ENCODE measurements at regions not wholly inside any gene's neighbourhood (a gene's known extent, or its start where the extent isn't known, plus 50 kb on each side); places are given as distances from the start of the nearest gene placed in this dataset.

DNA sequence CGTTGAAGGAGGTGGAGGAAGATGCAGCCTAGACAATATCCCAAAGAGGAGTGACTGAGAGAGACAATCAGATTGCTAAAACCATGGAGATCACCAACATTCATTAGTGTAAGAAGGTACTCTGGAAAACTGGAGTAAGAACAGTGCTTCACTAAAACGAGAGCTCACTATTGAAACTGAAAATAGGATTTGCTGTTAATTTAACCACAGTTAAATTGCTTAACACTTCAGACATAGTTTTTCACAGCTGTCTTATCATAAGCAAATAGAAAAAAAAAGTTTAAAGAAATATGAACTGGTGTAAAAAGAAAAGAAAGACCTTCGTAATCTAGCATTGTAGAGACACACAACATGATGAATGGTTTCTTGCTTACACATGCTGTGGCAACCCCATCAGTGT lies 1049.8 kb upstream of the CHAC2 start (continued):
- TF ChIP-seq, protein P1, sequence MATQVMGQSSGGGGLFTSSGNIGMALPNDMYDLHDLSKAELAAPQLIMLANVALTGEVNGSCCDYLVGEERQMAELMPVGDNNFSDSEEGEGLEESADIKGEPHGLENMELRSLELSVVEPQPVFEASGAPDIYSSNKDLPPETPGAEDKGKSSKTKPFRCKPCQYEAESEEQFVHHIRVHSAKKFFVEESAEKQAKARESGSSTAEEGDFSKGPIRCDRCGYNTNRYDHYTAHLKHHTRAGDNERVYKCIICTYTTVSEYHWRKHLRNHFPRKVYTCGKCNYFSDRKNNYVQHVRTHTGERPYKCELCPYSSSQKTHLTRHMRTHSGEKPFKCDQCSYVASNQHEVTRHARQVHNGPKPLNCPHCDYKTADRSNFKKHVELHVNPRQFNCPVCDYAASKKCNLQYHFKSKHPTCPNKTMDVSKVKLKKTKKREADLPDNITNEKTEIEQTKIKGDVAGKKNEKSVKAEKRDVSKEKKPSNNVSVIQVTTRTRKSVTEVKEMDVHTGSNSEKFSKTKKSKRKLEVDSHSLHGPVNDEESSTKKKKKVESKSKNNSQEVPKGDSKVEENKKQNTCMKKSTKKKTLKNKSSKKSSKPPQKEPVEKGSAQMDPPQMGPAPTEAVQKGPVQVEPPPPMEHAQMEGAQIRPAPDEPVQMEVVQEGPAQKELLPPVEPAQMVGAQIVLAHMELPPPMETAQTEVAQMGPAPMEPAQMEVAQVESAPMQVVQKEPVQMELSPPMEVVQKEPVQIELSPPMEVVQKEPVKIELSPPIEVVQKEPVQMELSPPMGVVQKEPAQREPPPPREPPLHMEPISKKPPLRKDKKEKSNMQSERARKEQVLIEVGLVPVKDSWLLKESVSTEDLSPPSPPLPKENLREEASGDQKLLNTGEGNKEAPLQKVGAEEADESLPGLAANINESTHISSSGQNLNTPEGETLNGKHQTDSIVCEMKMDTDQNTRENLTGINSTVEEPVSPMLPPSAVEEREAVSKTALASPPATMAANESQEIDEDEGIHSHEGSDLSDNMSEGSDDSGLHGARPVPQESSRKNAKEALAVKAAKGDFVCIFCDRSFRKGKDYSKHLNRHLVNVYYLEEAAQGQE (IDR thresholded peaks at IDR 0.05; ENCODE audit: unreplicated experiment) = no peak
- TF ChIP-seq, protein P2, sequence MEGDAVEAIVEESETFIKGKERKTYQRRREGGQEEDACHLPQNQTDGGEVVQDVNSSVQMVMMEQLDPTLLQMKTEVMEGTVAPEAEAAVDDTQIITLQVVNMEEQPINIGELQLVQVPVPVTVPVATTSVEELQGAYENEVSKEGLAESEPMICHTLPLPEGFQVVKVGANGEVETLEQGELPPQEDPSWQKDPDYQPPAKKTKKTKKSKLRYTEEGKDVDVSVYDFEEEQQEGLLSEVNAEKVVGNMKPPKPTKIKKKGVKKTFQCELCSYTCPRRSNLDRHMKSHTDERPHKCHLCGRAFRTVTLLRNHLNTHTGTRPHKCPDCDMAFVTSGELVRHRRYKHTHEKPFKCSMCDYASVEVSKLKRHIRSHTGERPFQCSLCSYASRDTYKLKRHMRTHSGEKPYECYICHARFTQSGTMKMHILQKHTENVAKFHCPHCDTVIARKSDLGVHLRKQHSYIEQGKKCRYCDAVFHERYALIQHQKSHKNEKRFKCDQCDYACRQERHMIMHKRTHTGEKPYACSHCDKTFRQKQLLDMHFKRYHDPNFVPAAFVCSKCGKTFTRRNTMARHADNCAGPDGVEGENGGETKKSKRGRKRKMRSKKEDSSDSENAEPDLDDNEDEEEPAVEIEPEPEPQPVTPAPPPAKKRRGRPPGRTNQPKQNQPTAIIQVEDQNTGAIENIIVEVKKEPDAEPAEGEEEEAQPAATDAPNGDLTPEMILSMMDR (conservative IDR thresholded peaks at IDR 0.05; ENCODE audit: low read depth in 2 of 2) = no peak
- TF ChIP-seq POLR2AphosphoS5 (IDR thresholded peaks at IDR 0.05; ENCODE audit: low read depth) (no peak), EZH2 (IDR thresholded peaks at IDR 0.05; ENCODE audit: low read depth, unreplicated experiment) (no peak), CREB1 (CRISPR knock-in tag; IDR thresholded peaks at IDR 0.05; ENCODE audit: low read depth) (no peak), JUNB (IDR thresholded peaks at IDR 0.05; ENCODE audit: unreplicated experiment) (no peak), NANOG (IDR thresholded peaks at IDR 0.05; ENCODE audit: borderline replicate concordance) (no peak), STAT1 (IDR thresholded peaks at IDR 0.05; ENCODE audit: unreplicated experiment) (no peak)
- TF ChIP-seq, protein P3, sequence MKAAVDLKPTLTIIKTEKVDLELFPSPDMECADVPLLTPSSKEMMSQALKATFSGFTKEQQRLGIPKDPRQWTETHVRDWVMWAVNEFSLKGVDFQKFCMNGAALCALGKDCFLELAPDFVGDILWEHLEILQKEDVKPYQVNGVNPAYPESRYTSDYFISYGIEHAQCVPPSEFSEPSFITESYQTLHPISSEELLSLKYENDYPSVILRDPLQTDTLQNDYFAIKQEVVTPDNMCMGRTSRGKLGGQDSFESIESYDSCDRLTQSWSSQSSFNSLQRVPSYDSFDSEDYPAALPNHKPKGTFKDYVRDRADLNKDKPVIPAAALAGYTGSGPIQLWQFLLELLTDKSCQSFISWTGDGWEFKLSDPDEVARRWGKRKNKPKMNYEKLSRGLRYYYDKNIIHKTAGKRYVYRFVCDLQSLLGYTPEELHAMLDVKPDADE (IDR thresholded peaks at IDR 0.05) = no peak

DNA sequence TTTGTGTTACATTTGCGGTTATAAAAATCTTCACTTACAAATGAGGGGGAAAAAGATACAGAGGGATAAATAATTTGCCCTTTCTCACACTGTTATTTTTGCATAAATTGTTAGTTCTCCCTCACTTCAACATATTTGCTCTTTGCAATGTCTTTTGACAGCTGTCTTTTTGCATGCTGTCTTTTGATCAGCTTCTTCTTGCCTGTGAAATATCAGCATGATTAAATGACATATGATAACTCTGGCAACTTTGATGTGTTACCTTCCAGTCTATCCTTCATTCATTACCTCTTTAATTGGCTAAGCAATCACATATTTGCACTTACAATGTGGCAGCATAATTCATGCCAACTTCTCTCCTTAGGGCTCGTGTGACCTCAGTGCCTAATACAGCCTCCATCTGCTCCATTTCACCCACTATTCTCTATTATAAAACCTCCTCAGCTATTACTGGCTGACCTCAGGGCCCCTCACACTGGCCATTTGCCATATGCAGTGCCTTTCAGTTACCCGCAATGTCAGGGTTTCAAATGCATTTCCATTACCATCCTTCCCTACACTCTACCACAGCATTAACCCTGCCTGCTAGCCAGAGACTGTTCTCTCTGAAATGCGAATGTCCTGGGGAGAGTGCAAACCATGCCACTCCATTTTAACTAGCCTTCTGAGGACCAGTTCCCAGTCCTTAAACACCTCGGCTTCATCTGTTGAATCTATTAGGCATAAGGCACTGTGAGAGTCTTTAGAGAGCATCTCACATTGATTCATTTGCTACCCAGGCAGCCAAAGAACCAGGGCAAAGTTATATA lies 1056.6 kb upstream of the CHAC2 start:
- H3K27ac ChIP-seq (ENCODE audit: low read depth) = no peak overlapping the region
- no peaks in the 10 kb centered on the region for H3K36me3 Mint-ChIP-seq (ENCODE audit: low read depth)
- H3K9me2 ChIP-seq (ENCODE audit: insufficient read depth) = 0 out of 2 replicates have a peak, but pooled peaks cover 2% of the 10 kb centered on the region
- no peak overlapping the region for H3K4me3 ChIP-seq
- H3K4me1 Mint-ChIP-seq = peaks cover 8% of the 10 kb centered on the region
- H3K79me2 ChIP-seq (replicated peaks; ENCODE audit: insufficient read depth) = no peaks in the 10 kb centered on the region
- no peak overlapping the region for H3K4me2 ChIP-seq
- H3K27me3 ChIP-seq (ENCODE audit: insufficient read depth) = no peaks in the 10 kb centered on the region
- DNase-seq (ENCODE audit: low spot score) (no peak), ATAC-seq (peak; percentile 68)
- no peaks in the 10 kb centered on the region for H3K27me3 Mint-ChIP-seq (ENCODE audit: insufficient read depth, low read depth, poor library complexity)
- H3K27ac Mint-ChIP-seq = no peak overlapping the region
- no peak overlapping the region for H2AFZ ChIP-seq
- no peak overlapping the region for H3K4me3 Mint-ChIP-seq
- no peaks in the 10 kb centered on the region for H3K9me3 Mint-ChIP-seq
- no peaks in the 10 kb centered on the region for H4K20me1 ChIP-seq (replicated peaks; ENCODE audit: insufficient read depth)
- H3F3A ChIP-seq (replicated peaks; ENCODE audit: low read depth) = no peaks in the 10 kb centered on the region
- H3K4me1 ChIP-seq (ENCODE audit: insufficient read depth) = no peaks in the 10 kb centered on the region; the same call in 1 of the 2 replicates
- no peaks in the 10 kb centered on the region for H3K36me3 ChIP-seq (ENCODE audit: insufficient read depth)
- TF ChIP-seq, protein P4, sequence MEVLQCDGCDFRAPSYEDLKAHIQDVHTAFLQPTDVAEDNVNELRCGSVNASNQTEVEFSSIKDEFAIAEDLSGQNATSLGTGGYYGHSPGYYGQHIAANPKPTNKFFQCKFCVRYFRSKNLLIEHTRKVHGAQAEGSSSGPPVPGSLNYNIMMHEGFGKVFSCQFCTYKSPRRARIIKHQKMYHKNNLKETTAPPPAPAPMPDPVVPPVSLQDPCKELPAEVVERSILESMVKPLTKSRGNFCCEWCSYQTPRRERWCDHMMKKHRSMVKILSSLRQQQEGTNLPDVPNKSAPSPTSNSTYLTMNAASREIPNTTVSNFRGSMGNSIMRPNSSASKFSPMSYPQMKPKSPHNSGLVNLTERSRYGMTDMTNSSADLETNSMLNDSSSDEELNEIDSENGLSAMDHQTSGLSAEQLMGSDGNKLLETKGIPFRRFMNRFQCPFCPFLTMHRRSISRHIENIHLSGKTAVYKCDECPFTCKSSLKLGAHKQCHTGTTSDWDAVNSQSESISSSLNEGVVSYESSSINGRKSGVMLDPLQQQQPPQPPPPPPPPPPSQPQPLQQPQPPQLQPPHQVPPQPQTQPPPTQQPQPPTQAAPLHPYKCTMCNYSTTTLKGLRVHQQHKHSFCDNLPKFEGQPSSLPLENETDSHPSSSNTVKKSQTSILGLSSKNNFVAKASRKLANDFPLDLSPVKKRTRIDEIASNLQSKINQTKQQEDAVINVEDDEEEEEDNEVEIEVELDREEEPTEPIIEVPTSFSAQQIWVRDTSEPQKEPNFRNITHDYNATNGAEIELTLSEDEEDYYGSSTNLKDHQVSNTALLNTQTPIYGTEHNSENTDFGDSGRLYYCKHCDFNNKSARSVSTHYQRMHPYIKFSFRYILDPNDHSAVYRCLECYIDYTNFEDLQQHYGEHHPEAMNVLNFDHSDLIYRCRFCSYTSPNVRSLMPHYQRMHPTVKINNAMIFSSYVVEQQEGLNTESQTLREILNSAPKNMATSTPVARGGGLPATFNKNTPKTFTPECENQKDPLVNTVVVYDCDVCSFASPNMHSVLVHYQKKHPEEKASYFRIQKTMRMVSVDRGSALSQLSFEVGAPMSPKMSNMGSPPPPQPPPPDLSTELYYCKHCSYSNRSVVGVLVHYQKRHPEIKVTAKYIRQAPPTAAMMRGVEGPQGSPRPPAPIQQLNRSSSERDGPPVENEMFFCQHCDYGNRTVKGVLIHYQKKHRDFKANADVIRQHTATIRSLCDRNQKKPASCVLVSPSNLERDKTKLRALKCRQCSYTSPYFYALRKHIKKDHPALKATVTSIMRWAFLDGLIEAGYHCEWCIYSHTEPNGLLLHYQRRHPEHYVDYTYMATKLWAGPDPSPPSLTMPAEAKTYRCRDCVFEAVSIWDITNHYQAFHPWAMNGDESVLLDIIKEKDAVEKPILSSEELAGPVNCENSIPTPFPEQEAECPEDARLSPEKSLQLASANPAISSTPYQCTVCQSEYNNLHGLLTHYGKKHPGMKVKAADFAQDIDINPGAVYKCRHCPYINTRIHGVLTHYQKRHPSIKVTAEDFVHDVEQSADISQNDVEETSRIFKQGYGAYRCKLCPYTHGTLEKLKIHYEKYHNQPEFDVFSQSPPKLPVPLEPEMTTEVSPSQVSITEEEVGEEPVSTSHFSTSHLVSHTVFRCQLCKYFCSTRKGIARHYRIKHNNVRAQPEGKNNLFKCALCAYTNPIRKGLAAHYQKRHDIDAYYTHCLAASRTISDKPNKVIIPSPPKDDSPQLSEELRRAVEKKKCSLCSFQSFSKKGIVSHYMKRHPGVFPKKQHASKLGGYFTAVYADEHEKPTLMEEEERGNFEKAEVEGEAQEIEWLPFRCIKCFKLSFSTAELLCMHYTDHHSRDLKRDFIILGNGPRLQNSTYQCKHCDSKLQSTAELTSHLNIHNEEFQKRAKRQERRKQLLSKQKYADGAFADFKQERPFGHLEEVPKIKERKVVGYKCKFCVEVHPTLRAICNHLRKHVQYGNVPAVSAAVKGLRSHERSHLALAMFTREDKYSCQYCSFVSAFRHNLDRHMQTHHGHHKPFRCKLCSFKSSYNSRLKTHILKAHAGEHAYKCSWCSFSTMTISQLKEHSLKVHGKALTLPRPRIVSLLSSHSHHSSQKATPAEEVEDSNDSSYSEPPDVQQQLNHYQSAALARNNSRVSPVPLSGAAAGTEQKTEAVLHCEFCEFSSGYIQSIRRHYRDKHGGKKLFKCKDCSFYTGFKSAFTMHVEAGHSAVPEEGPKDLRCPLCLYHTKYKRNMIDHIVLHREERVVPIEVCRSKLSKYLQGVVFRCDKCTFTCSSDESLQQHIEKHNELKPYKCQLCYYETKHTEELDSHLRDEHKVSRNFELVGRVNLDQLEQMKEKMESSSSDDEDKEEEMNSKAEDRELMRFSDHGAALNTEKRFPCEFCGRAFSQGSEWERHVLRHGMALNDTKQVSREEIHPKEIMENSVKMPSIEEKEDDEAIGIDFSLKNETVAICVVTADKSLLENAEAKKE (CRISPR knock-in tag; IDR thresholded peaks at IDR 0.05) = no peak
- TF ChIP-seq POLR2AphosphoS5 (IDR thresholded peaks at IDR 0.05; ENCODE audit: low read depth) = no peak
- no peak for TF ChIP-seq EZH2 (IDR thresholded peaks at IDR 0.05; ENCODE audit: low read depth, unreplicated experiment)
- TF ChIP-seq EZH2phosphoT487 (IDR thresholded peaks at IDR 0.05; ENCODE audit: unreplicated experiment) = no peak

Data from GM23338 (cell line).